GM21367 (cell line): ENCODE measurements at regions not wholly inside any gene's neighbourhood (a gene's known extent, or its start where the extent isn't known, plus 50 kb on each side); places are given as distances from the start of the nearest gene placed in this dataset.

Experiments used
- ATAC-seq: cut with Tn5 transposase; IDR thresholded peaks from one replicate; pipeline ENCODE4 v1.9.1; 2021; ENCODE audit not compliant: unreplicated experiment

- no peak for ATAC-seq
These were observed 252.6 kb downstream of the RHOU start for GRCh38 chr1:228987736-228988506.

GRCh38 chr1:228988664-228989063 is 253.4 kb downstream of the RHOU start:
- no peak for ATAC-seq

- ATAC-seq = no peak
These were observed 253.9 kb downstream of the RHOU start for GRCh38 chr1:228989176-228989575.

DNA sequence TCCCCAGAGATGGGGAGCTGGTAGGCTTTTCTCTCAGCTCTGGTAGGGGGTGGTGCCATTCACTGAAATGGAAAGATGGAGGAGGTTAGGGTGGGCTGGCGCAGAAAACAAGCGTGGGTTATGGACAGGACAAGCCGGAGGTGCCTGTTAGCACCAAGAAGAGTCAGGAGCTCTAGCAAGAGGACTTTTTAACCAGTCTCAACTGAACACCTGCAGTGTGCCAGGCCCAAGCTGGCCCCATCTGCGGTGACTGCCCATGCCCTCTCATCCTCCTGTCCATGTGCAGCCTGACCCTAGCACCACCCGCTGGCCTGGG is 254.4 kb downstream of the RHOU start:
- ATAC-seq = no peak

DNA sequence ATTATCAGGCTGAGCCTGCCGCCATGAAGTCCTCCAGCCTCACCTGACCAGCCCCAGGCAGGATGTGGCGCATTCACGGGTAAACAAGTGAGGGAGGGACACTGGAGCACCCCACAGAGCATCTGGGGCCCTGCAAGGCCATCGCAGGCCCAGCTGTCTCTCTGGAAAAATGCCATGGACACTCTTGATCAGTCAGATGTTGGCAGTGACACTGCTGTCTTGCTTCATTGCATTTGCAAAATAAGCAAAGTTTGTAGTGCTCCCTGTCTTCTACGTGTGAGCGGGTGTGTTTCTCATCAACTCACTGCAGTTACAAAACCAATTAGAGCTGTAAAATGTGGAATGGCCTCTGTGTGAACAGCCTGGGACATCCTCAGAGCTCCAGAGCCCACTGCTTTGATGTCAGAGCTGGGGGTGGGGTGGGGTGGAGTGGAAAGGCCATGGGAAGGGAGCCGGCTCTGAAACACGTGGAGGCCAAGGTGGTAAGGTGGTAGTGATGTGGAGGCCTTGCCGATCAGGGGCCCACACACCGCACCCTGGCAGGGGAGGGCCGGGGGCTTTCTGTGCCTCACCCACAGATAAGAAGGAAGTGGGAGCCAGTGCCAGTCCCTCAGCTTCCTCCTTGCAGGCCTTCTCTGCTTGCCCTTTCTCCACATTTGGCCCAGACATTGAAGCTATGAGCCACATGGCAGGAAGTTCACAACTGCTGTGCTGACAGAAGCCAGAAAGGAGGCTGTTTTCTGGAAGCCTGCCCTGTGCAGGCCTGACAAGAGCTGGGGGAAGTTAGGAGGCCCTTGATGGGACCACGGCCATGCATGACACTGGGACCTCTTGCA is 254.9 kb downstream of the RHOU start:
- no peak for ATAC-seq

DNA sequence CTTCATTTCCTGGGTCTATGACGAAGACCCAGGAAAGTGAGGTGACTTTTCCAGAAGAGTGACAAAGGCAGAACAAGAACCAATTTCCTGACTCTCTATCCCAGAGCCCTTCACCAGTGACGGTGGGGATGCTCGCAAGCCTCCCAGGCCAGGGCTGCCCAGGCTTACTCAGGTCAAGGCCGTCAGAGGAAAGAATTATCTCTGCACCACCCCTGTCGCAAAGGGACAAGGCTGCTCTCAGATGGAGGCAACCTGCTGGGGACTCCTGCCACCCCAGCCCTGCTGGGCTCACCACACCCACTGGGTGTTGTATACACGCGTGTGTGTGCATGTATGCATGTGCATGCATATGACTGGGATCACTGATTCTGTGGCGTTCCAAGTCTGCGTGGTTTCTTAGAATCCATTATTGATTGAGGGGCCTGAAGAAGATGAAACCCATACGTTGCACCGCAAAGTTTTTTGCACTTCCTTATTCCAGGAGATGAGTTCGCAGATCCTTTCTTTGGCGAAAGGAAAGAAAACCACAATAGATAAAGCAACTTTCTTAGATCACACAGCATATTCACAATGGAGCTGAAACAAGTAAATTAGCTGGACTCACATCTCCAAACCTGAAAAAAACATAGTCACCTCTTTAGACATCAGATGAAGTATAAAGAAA is 255.8 kb downstream of the RHOU start:
- no peak for ATAC-seq

- no peak for ATAC-seq
These were observed 256.8 kb downstream of the RHOU start for GRCh38 chr1:228992044-228992443.

DNA sequence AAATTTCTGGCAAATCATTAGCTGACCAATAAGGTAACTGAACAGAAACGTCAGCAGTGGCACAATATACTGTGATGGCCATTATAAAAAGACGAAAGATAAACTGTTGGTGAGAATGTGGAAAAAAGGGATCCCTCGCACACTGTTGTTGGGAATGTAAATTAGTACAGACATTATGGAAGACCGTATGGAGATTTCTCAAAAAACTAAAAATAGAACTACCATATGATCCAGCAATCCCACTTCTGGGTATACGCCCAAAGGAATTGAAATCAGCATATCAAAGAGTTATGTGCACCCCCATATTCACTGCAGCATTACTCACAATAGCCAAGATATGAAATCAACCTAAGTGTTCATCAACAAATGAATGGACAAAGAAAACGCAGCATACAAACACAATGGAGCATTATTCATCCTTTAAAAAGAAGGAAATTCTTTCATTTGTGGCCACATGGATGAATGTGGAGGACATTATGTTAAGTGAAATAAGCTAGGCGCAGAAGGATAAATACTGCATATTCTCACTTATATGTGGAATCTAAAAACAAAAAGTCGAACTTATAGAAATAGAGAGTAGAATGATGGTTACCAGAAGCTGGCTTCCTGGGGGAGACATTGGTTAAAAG is 257.7 kb downstream of the RHOU start:
- no peak for ATAC-seq

GRCh38 chr1:228994676-228995594 is 259.7 kb downstream of the RHOU start:
- ATAC-seq = no peak

DNA sequence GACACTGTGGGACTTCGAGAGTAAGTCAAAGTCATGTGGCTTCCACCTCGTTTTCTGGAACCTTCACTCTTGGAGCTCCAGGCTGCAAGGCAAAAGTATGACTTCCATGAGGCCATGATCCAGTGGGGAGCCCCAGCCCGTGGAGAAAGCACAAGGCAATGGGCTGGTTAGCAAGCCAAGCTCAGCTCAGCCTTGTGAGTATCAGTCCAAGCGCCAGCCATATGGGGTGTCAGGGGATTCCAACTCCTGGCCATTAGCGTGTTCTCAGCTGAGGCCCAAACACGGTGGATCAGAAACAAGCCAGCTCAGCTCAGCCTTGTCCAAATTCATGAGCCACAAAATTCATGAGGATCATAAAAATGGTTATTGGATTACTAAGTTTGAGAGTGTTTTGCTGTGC is 261.0 kb downstream of the RHOU start:
- ATAC-seq = no peak

DNA sequence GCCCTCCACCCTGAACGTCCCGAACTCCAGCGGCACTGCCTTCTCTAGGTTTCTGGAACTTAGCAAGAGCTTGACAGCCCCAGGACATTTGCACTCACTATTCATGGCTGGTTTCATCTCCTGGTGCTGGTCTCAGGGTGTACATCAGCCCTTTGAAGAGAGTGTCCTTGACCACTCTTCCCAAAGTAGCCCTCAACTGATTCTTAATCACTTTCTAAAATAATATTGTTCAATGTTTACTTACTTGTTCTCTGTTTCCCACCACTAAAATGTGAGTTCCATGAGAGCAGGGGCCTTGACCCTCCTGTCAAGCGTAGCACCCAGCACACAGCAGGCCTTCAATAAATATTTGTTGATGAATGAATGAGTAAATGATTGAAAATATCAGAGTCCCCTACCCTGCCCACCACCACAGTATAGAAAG is 262.5 kb downstream of the RHOU start:
- no peak for ATAC-seq

- no peak for ATAC-seq
These were observed 262.9 kb downstream of the RHOU start for GRCh38 chr1:228998179-228998578.

DNA sequence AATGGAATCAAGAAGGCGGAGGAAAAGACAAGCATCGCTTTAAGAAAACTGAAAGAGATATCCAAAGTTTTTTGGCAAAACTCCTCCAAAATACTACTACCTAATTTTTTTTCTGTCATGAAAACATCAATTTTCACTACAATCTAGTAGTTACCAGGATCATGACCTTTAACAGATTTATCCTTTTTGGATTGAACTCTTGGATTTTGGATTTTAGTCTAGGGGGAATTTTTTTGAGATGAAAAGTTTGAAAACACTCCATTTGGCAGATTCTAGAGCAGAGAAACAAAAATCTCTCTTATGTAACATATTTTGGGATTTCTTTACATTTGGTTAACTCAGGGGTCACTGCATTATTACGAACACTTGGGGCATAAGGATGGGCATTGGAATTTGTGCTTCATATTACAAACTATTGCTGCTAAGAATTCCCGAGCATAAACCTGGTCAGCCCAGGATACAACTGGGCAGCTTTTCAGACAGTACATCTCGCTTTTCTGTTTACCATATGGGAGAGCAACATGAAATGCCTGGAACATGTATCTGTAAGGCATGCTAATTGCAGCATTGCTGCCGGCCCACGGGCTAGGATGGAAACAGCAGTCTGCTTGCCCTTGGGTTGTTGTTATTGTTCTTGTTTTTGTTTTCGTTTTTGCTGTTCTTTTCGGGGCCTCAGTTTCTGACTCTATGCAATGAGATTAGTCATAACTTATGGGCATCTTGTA is 264.3 kb downstream of the RHOU start:
- ATAC-seq = no peak

GRCh38 chr1:229000187-229000586 is 264.9 kb downstream of the RHOU start:
- ATAC-seq = no peak

- no peak for ATAC-seq
These were observed 266.3 kb downstream of the RHOU start for GRCh38 chr1:229001467-229002011.

DNA sequence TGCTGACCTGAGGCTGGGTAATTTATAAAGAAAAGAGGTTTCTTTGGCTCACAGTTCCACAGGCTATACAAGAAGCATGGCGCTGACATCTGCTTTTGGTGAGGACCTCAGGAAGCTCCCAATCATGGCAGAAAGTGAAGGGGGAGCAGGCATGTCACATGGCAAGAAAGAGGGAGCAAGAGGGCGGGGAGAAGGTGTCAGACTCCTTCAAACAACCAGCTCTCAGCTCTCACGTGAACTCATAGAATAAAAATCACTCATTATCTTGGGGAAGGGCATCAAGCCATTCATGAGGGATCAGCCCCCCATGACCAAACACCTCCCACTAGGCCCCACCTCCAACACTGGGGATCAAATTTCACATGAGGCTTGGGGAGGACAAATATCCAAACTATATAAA is 266.8 kb downstream of the RHOU start:
- no peak for ATAC-seq

DNA sequence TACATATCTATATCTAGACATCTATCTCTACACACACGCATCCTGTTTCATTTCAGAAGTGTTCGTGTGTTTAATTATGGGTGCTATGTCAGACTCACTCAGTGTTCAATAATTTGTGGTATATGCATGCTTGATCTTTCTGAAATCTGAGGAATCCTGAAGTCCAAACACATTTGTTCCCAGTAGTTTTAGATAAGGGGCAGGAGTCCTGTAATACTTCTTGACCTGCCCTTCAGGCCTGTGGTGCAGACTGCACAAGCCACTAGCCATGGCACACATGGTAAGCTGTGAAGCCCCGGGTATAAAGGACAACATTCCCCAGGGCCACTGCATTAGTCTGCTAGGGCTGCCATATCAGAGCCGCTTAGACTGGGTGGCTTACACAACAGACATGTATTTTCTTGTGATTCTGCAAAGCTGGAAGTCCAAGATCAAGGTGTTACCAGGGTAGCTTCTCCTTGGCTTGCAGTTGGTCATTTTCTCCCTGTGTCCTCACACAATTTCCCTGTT is 267.2 kb downstream of the RHOU start:
- no peak for ATAC-seq

DNA sequence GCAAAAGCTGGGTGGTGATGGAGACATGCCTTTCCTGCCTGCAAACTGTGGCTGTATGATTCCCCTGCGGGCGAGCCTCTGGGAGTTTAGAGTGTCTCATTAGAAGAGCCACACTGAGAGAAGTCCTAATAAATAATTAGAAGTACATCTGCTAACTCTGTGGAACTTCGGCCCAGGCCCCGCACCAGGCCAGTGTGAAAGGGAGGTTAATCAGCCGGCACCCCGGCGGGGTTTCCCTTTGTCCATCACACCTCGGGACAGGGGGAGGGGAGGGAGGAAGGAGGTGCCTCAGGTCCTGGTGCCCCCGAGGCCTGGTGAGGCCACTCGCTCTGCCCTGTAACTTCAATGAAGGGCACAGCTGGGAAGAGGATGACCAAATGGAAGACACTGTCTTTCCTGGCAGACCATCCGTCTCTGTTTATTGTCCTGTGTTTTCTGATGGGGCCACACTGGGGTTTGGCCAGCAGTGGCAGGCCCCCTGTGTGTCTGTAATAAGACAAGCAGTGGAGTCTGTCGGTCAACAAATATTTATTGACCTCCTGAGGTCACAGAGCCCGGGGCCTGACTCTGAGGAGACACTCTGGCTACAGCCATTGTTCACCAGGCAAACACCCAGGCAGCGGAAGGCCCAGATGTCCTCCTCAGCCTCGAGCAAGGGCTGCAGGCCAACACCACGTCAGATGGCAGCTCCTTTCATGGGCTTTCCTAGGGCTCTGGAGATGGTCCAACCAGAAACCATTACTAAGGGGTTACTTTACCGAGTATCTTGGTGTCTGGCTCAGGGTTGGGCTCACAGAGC is 267.5 kb upstream of the RAB4A start:
- ATAC-seq = no peak
